PFSK-1 (cell line): ENCODE measurements at regions not wholly inside any gene's neighbourhood (a gene's known extent, or its start where the extent isn't known, plus 50 kb on each side); places are given as distances from the start of the nearest gene placed in this dataset.

Experiments
- FOXP2 ChIP-seq: optimal IDR thresholded peaks from 2 replicates; pipeline ENCODE3; 2011; ENCODE audit warnings: borderline replicate concordance, control low read depth, inconsistent platforms; ENCODE audit not compliant: insufficient read depth; ENCODE audit errors: extremely low read length, extremely low read depth
- POLR2AphosphoS5 ChIP-seq: IDR thresholded peaks from 2 replicates; pipeline ENCODE4 v1.6.1; 2012; ENCODE audit warnings: low read depth, mild to moderate bottlenecking, control low read depth, low read length, moderate library complexity
- SIN3A ChIP-seq: IDR thresholded peaks from 2 replicates; pipeline ENCODE4 v1.6.1; 2012; ENCODE audit warnings: mild to moderate bottlenecking, low read length, moderate library complexity, borderline replicate concordance; ENCODE audit not compliant: insufficient read depth
- TAF1 ChIP-seq: IDR thresholded peaks from 2 replicates; pipeline ENCODE4 v1.6.1; 2012; ENCODE audit warnings: low read length, control low read depth, borderline replicate concordance; ENCODE audit not compliant: insufficient read depth
- TF ChIP-seq, protein P1 (sequence below), 2 experiments: IDR thresholded peaks; 2 replicates each; pipeline versions ENCODE4 v1.6.1 to v1.8.0; 2011 to 2012; ENCODE audit warnings: low read depth in 2 of 2, low read length in 2 of 2, control low read depth in 1 of 2, inconsistent platforms in 1 of 2, mild to moderate bottlenecking in 1 of 2, moderate library complexity in 1 of 2; ENCODE audit not compliant: insufficient read depth in 1 of 2

DNA sequence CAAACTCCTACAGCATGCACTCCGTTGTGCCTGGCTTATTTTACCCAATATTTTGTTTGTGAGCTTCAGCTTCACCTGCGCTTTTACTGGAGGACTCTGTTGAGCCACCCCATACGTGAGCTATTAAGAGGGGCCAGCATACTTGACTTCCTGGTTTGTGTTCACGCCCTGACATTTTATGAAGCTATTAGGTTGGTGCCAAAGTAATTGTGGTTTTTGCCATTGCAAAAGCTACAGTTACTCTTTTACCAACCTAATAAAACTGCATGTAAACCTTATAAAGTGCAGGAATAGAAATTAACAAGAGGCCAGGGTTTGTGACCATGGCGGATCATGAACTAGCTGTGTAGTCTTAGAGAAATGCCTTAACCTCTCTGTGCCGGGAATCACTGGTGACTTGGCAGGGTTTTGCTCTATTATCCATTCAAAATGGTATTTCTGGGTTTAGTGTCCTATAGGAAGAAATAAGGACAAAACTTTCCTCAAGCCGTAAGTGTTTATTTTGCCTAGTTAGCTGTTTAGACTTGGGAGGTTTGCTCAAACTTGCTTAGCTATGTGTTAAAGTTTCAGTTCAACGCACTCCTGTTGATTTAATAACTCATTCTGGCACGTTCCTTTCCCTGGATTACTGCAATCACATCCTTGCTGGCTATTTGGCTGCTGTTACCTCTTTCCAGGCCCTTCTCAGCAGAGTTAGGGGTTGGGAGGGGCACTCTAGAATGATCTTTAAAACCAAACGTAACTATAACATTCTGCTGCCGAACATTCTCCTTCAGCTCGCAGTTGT is 1027.6 kb downstream of the BCL11B start:
- TF ChIP-seq SIN3A, result no peak
- TF ChIP-seq TAF1, result no peak
- TF ChIP-seq, protein P1, sequence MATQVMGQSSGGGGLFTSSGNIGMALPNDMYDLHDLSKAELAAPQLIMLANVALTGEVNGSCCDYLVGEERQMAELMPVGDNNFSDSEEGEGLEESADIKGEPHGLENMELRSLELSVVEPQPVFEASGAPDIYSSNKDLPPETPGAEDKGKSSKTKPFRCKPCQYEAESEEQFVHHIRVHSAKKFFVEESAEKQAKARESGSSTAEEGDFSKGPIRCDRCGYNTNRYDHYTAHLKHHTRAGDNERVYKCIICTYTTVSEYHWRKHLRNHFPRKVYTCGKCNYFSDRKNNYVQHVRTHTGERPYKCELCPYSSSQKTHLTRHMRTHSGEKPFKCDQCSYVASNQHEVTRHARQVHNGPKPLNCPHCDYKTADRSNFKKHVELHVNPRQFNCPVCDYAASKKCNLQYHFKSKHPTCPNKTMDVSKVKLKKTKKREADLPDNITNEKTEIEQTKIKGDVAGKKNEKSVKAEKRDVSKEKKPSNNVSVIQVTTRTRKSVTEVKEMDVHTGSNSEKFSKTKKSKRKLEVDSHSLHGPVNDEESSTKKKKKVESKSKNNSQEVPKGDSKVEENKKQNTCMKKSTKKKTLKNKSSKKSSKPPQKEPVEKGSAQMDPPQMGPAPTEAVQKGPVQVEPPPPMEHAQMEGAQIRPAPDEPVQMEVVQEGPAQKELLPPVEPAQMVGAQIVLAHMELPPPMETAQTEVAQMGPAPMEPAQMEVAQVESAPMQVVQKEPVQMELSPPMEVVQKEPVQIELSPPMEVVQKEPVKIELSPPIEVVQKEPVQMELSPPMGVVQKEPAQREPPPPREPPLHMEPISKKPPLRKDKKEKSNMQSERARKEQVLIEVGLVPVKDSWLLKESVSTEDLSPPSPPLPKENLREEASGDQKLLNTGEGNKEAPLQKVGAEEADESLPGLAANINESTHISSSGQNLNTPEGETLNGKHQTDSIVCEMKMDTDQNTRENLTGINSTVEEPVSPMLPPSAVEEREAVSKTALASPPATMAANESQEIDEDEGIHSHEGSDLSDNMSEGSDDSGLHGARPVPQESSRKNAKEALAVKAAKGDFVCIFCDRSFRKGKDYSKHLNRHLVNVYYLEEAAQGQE (IDR thresholded peaks at IDR 0.05; ENCODE audit: insufficient read depth in 1 of 2, low read depth in 2 of 2, low read length in 2 of 2), result no peak
- TF ChIP-seq FOXP2, result no peak
- TF ChIP-seq POLR2AphosphoS5, result no peak

DNA sequence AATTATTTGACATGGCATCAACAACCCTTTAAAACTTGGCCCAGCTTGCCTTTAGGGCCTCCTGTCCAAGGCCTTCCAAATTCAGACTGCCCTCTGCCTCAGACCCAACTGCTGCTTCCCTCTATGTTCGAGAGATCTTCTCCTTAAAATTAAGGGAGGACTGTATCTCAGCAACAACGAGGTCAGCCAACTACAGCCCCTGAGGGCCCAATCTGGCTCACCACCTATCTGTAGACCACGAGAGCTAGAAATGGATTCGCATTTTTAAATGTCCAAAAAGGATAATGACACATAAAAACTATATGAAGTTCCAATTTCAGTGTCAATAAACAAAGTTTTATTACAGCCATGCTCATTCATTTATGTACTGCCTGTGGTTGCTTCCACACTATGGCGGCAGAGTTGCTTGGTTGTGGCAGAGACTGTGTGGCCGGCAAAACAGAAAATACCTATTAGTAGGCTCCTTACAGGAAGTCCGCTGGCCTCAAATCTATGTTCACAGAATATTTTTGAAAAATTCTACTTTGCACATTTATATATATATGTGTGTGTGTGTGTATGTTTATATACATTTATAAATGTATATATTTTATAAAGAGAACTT is 1026.9 kb downstream of the BCL11B start:
- TF ChIP-seq POLR2AphosphoS5 (no peak), TAF1 (no peak), FOXP2 (no peak), SIN3A (no peak)
- TF ChIP-seq, protein P1 (IDR thresholded peaks at IDR 0.05; ENCODE audit: insufficient read depth in 1 of 2, low read depth in 2 of 2, low read length in 2 of 2), result no peak

DNA sequence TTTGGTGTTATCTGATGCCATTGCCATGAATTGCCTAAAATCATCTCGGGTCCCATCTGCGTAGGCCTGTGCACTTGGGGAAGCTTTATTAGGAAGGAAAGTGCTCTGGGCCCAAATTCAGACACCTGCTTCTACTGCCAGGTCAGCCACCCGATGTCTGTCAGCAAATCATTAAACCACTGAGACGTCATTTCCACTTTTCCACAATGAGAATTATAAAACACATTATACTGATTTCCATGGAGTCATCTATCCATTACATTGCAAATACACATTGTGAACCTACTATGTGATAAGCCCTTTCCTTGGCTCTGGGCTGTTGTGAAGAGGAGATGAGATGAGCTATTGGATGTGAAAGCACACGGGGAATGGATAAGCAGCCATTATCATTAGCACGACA is 1022.9 kb downstream of the BCL11B start:
- TF ChIP-seq POLR2AphosphoS5, result no peak
- no peak for TF ChIP-seq FOXP2
- no peak for TF ChIP-seq TAF1
- TF ChIP-seq SIN3A, result no peak
- TF ChIP-seq, protein P1 (IDR thresholded peaks at IDR 0.05; ENCODE audit: insufficient read depth in 1 of 2, low read depth in 2 of 2, low read length in 2 of 2), result no peak

DNA sequence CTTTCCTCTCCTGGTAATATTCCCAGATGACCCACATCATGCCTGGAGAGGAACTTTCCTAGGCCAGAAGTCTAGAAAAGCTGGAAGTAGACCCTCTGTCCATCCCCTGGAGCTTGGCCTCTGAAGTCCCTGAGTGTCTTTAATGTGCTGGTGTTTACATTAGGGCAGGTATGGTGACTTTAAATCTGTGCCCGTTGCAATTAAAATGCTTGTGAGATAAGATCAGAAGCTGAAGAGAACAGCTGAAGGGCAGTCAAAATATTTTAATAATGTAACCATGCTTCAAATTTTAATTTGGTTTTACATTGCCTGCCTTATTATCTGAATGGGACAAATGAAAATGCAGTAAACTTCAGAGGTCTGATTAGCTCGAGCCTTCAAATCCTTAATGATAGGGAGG is 1022.5 kb downstream of the BCL11B start:
- TF ChIP-seq TAF1, result no peak
- TF ChIP-seq SIN3A, result no peak
- TF ChIP-seq, protein P1 (IDR thresholded peaks at IDR 0.05; ENCODE audit: insufficient read depth in 1 of 2, low read depth in 2 of 2, low read length in 2 of 2), result no peak
- TF ChIP-seq POLR2AphosphoS5, result no peak
- TF ChIP-seq FOXP2, result no peak
